Upper lobe of left lung (tissue), 4 donors: ENCODE measurements at regions not wholly inside any gene's neighbourhood (a gene's known extent, or its start where the extent isn't known, plus 50 kb on each side); places are given as distances from the start of the nearest gene placed in this dataset.

Experiments
- CTCF ChIP-seq, 6 experiments: fragments of 450-650 bp in 4 of 6; fragments of 200-600 bp in 2 of 6; sonication (generic) in 2 of 6; IDR thresholded peaks; one replicate each; pipeline ENCODE4 v1.5.1; 2016 to 2019; ENCODE audit warnings: antibody characterized with exemption in 6 of 6
- EP300 ChIP-seq, 4 donors: sonication (generic); formaldehyde crosslinking; IDR thresholded peaks; one replicate each; pipeline ENCODE4 v1.5.1; 2017; ENCODE audit warnings: antibody characterized with exemption in 4 of 4, control low read depth in 2 of 4
- POLR2A ChIP-seq, 4 donors: fragments of 450-650 bp; IDR thresholded peaks; one replicate each; pipeline ENCODE4 v1.5.1; 2016 to 2017; ENCODE audit warnings: antibody characterized with exemption in 4 of 4, mild to moderate bottlenecking in 2 of 4
- POLR2AphosphoS5 ChIP-seq, 2 donors: sonication (generic); formaldehyde crosslinking; IDR thresholded peaks; one replicate each; pipeline ENCODE4 v1.5.1; 2017; ENCODE audit warnings: antibody characterized with exemption in 2 of 2

- TF ChIP-seq CTCF (IDR thresholded peaks at IDR 0.05) = no peak
- no peak for TF ChIP-seq POLR2AphosphoS5 (IDR thresholded peaks at IDR 0.05)
- TF ChIP-seq POLR2A (IDR thresholded peaks at IDR 0.05) = no peak
- TF ChIP-seq EP300 (IDR thresholded peaks at IDR 0.05) = no peak
Measured at GRCh38 chr3:194779729-194780224, 94.1 kb downstream of the FAM43A start.
